GM18505 (cell line): ENCODE measurements at regions not wholly inside any gene's neighbourhood (a gene's known extent, or its start where the extent isn't known, plus 50 kb on each side); places are given as distances from the start of the nearest gene placed in this dataset.
"Not testable (repeated sequence)": the region's sequence is repeated elsewhere in the genome, so short reads cannot be mapped to it uniquely, and the experiment has no call there.

Experiments
- ATAC-seq: cut with Tn5 transposase; IDR thresholded peaks from one replicate; pipeline ENCODE4 v1.9.1; 2021; ENCODE audit not compliant: unreplicated experiment
- POLR2A ChIP-seq: IDR thresholded peaks from 4 replicates; pipeline ENCODE4 v1.6.1; 2011; ENCODE audit warnings: borderline replicate concordance; ENCODE audit not compliant: insufficient read depth, insufficient read length; ENCODE audit errors: extremely low read depth

DNA sequence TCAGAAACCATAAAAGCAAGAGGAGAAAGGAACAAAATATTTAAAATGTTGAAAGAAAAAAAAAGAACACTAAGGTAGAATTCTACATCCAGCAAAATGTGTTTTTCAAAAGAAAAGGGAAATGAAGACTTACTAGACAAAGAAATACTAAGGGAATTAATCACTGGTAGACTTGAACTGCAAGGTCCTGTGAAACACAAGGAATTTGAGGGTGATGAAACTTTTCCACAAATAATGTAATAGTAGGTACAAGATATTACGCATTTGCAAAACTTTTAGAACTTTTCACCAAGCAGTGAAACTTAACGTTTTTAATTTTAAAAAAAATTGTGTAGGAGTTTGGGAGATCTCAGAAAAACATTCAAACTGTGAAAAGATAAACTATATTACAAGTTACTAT is 180.3 kb upstream of the MAGEB16 start:
- ATAC-seq = no peak
- no peak for TF ChIP-seq POLR2A

DNA sequence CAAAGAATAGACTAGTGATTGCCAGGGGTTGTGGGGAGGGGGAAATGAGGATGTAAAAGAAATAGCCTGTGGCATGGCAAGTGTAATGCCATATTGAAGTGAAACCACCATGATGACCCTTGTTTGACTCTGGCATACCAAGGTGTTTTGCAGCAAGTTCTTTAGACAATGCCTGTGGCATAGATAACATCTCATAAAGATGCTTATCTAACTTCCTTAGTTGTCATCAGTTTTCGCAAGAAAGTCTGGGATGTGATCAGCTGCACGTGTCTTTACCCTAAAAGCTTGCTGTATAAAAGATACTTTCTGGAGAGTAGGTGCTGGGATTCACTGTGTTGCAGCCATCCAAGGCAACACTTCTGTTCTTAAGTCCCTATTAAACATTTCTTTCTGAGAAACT is 176.1 kb upstream of the MAGEB16 start:
- no peak for TF ChIP-seq POLR2A
- no peak for ATAC-seq

DNA sequence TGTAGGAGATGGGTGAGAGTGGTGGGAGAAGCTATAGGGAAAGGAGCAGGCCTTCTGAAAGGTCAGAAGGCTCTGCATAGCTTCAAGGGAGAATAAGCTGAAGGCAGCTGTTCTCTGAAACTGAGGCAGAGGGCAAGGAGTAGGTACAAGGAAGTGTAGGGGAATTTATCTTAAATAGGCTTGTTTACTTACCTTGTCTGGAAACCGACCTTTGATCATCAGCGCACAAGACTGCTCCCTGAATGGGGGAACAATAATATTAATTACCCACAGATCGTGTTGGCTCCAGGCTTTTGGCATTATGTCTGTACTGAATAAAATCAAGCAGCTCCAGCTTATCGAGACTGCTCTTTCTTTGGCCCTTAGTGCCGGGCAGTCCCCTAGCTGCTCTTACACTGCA is 175.5 kb upstream of the MAGEB16 start:
- TF ChIP-seq POLR2A = no peak
- ATAC-seq = no peak

DNA sequence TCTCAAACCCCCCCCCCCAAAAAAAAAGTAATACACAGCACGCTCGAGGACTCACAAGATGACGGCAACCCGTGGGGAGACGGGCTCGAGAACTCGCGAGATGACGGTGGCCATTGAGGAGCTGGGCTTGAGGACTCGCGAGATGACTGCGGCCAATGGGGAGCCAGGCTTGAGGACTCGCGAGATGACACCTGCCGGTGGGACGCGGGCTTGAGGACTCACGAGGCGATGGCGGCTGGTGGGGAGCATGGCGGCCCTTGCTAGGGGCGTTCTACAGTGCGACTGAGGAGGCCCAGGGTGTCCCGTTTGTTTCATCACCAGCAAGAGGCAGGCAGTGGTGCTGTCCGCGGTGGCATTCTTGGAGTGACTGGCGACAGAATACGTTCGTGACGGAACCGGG is 172.4 kb upstream of the MAGEB16 start:
- TF ChIP-seq POLR2A = no peak
- no peak for ATAC-seq

DNA sequence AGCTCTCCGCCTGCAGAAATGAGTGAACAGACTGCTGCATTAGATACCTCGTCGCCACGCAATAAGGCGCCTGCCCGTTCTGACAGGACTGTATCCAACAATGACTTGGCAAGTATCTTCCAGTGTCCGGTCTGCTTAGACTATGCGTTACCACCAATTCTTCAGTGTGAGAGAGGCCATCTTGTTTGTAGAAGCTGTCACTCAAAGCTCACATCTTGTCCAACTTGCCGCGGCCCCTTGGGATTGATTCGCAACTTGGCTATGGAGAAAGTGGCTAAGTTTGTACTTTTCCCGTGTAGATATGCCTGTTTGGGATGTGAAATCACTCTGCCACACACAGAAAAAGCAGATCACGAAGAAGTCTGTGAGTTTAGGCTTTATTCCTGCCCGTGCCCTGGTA is 172.0 kb upstream of the MAGEB16 start:
- ATAC-seq = no peak
- TF ChIP-seq POLR2A = no peak

DNA sequence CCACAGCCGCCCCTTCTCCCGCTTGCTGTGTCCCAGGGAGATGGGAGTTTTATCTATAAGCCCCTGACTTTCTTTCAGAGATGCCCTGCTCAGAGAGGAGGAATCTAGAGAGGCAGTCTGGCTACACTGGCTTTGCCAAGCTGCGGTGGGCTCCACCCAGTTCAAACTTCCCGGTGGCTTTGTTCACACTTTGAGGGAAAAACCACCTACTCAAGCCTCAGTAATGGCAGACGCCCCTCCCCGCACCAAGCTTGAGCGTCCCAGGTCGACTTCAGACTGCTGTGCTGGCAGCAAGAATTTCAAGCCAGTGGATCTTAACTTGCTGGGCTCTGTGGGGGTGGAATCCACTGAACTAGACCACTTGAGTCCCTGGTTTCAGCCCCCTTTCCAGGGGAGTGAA is 162.2 kb upstream of the MAGEB16 start:
- not testable (repeated sequence) for ATAC-seq

DNA sequence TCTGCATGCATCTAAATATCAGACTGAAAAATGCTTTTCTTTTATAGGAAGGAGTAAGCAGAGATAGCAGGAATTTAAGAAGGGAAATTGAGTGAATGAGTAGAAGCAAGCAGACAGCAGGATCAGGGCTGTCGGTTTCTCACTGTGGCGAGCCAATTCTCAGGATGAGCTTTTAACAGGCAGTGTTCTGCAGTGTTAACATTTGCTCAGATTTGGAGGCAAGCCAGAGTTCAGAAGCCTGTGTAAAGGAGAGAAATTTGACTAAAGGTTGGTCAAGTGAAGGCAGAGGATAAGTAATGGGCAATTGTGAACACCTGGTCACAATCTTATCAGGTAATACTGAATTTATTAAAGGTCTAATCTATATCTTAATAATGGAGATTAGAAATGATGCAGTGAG is 133.3 kb upstream of the MAGEB16 start:
- no peak for ATAC-seq
- TF ChIP-seq POLR2A = no peak

DNA sequence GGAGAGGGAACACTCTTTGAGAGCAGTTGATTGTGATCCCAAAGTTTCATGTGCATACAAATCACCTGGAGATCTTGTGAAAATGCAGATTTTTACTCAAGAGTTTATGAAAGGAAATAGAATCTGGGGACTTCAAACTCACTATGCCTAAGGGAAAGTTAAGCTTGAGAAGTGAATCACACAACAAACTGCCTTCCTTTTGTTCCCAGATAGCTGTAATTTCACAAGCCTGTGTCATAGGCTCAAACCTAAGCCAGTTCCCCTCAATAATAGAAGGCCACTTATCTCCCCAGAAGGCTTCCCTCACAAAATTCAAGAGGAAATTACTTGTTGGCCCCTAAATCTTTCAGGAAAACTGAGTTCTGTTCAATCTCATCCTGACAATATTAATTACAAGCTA is 132.8 kb upstream of the MAGEB16 start:
- ATAC-seq = no peak
- no peak for TF ChIP-seq POLR2A

DNA sequence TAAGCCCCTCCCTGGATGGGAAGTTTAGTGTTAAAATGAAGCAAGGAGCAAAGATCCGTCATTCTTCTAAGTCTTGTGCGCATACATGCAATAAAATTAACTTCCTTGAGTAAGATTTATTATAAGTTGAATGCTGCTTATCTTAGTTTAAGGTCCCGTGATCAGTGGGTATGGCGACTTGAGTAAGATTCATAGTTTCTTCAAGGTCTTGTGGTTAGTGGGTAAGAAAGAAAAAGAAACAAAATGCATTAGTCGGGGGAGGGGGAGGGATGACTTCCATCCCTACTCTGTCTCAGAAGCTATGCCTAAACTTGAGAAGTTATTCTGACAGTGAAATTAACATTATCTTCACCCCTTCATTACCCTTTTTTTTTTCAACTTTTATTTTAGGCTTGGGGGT is 127.3 kb upstream of the MAGEB16 start:
- no peak for ATAC-seq
- no peak for TF ChIP-seq POLR2A

DNA sequence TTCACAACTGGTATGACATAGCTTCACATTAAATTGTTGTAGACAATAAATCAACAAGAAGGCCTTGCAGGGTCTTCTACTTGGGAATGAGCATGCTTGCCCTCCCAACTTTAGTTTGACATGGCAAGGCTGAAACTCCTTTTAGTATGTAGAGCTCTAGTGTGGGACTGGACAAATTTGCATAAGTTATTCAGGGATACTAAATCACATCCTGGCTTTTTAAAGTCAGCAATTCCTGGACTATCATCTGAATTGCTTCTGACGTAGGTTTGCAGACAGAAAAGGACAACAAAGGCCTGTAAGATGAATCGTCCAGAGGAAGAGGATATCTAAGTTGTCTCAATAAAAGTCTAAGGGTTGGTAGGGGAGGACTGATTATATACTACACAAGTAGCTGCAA is 123.0 kb upstream of the MAGEB16 start:
- ATAC-seq = no peak
- TF ChIP-seq POLR2A = no peak

DNA sequence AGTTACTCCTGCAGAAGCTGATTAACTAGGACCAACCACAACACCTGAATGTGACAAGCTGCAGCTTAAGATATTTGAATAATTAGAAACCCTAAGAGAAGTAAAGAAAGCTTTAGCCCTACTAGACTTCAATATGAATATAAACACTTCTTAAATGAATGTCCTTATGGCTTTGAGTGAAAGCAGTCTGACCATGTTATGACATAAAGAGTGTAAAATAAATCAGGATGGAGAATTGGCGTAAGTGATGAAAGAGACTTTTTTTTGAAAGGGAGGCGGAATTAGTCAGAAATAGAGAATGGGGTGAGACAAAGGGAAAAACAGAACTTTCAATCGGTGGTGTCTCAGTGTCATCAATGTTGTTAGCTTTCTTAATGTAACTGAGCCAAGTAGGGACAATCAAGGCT is 117.2 kb upstream of the MAGEB16 start:
- no peak for ATAC-seq
- TF ChIP-seq POLR2A = no peak

DNA sequence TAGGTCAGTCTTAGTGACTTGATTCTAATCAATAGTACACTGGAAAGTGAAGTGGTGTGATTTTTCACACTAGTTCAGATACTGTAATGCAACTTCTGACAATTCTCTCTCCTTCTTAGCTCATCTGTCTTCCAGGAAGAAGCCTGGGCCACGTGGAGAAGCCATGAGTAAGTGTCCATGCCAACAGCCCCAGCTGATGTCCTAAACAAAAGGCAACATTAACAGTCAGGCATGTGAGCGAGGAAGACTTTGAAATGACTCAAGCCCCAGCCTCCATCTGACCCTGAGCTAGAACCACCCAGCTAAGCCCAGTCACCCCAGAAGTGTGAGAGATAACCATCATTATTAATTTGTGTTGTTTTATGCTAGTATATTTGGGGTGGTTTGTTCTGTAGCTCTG is 115.7 kb upstream of the MAGEB16 start:
- no peak for ATAC-seq
- no peak for TF ChIP-seq POLR2A

DNA sequence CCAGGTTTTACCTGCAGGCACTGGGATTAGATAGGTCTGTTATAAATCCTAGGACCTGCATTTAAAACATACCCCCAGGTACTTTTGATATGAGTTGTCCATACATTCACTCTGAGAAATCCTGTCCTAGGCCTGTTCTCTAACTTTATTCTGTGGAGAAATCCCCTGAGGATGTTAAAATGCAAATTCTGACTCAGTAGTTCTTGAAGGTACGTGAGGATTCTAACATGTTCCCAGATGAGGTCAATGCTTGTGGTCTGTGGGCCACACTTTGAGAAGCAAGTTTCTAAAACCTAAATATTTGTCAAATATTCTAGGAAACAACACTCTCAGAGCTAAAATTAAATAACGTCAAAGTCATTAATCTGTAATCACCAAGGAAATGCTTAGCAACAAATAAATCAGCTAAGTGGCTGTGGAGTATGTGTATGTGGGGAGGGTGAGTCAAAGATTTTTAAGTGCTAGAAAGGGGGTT is 101.3 kb upstream of the MAGEB16 start:
- no peak for TF ChIP-seq POLR2A
- ATAC-seq = peak; percentile 53

DNA sequence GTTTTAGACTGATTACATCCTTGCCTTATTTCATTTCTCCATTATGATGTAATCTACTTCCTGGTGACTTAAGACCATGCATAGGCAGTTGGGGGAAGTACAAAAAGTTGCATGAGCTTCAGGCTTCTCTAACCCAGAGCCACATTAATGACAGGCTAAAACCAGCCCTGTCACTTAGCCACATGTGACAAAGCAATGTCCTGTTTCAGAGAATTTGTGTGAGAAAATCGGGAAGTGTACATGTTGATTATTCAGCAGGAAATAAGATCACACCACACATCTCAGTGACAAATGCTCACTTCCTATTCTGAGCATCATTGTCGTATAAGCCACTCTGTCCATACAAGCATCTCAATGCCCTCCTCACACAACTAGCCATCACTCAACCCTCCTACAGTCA is 98.5 kb upstream of the MAGEB16 start:
- no peak for TF ChIP-seq POLR2A
- ATAC-seq = no peak

DNA sequence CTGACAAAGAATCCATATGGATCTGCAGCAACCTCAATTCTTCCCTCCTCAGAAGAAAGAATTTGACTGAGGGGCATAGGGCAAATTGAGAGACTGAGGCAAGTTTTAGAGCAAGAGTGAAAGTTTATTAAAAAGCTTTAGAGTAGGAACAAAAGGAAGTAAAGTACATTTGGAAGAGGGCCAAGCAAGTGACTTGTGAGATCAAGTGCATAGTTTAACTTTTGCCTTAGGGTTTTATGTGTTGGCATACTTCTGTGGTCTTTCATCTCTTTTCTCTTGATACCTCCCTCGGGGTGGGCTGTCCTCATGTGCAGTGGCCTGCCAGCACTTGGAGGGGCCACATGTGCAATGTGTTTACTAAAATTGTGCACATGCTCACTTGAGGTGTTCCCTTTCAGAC is 98.0 kb upstream of the MAGEB16 start:
- TF ChIP-seq POLR2A = no peak
- ATAC-seq = no peak
